OCI-LY3 (cell line): ENCODE measurements at regions not wholly inside any gene's neighbourhood (a gene's known extent, or its start where the extent isn't known, plus 50 kb on each side); places are given as distances from the start of the nearest gene placed in this dataset.

ENCODE experiments used
- CTCF ChIP-seq: fragments of 200-600, 300-600 bp; sonication (generic); IDR thresholded peaks from 2 replicates; pipeline ENCODE4 v1.5.1; 2014; ENCODE audit warnings: antibody characterized with exemption, low read length, low read depth
- EZH2phosphoT487 ChIP-seq: fragments of 200-600 bp; shearing (Covaris generic); IDR thresholded peaks from 2 replicates; pipeline ENCODE4 v1.6.1; 2018; ENCODE audit warnings: antibody characterized with exemption, mixed run types, low read depth

DNA sequence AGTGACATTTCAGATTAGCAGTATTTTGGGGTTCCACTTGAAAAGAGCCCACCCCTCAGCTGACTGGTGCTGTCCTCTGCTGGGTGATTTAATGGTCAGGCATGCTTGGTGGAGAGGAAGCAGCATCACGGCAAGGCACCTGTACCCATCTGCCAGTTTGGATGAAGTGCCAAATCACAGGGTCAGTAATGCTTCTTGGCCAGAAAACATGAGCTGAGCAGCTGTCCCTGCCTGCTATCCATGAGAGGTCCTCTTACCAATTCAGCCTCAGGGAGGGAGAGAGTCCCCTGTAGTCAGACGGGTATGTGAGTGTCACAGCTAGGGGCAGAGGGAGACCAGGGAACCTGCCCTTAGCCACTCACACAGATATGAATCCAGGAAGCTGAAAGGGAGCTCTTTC is 137.9 kb downstream of the SEC61B start:
- TF ChIP-seq CTCF: 0 out of 2 replicates have a peak, but pooled peaks have one; percentile 7
- no peak for TF ChIP-seq EZH2phosphoT487
